Duodenal mucosa (tissue), 2 donors: ENCODE measurements at regions not wholly inside any gene's neighbourhood (a gene's known extent, or its start where the extent isn't known, plus 50 kb on each side); places are given as distances from the start of the nearest gene placed in this dataset.

Experiments
- H3K27ac ChIP-seq: one replicate; pipeline ENCODE4 v1.7.0; 2013; ENCODE audit warnings: low read depth, low read length
- H3K27me3 ChIP-seq, 2 donors: one replicate each; pipeline ENCODE4 v1.7.0; 2013; ENCODE audit warnings: low read length in 2 of 2, control low read depth in 1 of 2; ENCODE audit not compliant: insufficient read depth in 2 of 2, control insufficient read depth in 1 of 2
- H3K36me3 ChIP-seq, 2 donors: one replicate each; pipeline ENCODE4 v1.7.0; 2013; ENCODE audit warnings: low read length in 2 of 2, control low read depth in 1 of 2; ENCODE audit not compliant: insufficient read depth in 2 of 2, control insufficient read depth in 1 of 2
- H3K4me1 ChIP-seq, 2 donors: one replicate each; pipeline ENCODE4 v1.7.0; 2013; ENCODE audit warnings: low read length in 2 of 2, control low read depth in 1 of 2; ENCODE audit not compliant: insufficient read depth in 2 of 2, control insufficient read depth in 1 of 2
- H3K4me3 ChIP-seq, 2 donors: one replicate each; pipeline ENCODE4 v1.7.0; 2013; ENCODE audit warnings: low read length in 2 of 2, low read depth in 1 of 2
- H3K9ac ChIP-seq, 2 donors: one replicate each; pipeline ENCODE4 v1.7.0; 2013; ENCODE audit warnings: low read length in 2 of 2, low read depth in 1 of 2
- H3K9me3 ChIP-seq, 2 donors: one replicate each; pipeline ENCODE4 v1.7.0; 2013; ENCODE audit warnings: low read length in 2 of 2, control low read depth in 1 of 2; ENCODE audit not compliant: control insufficient read depth in 1 of 2

GRCh38 chr4:149269835-149270234 lies 545.8 kb downstream of the IQCM start:
- Histone ChIP-seq H3K4me3 (no peak overlapping the region), H3K4me1 (no peaks in the 10 kb centered on the region), H3K9me3 (no peaks in the 10 kb centered on the region), H3K9ac (no peak overlapping the region), H3K36me3 (no peaks in the 10 kb centered on the region), H3K27me3 (no peaks in the 10 kb centered on the region), H3K27ac (no peak overlapping the region)

DNA sequence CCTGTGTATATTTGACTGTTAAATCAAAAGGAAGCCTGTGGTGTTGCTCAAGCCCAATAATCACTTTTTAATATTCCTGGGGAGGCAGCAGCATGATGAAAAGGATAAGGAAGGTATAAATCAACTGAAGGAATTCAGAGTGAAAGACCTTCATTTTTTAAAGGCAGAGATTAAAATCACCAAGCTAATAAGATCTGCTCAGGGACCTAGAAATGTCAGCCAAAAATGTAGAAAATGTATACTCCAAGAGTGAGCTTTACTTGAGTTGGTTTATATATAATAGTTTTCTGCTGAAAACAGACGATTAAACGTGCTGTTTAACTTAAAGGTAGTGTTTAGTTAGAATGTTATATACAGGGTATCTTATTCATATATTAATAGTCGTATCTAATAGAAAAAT lies 549.3 kb downstream of the IQCM start:
- no peak overlapping the region for H3K9ac ChIP-seq
- no peak overlapping the region for H3K4me3 ChIP-seq
- H3K4me1 ChIP-seq = no peaks in the 10 kb centered on the region
- no peaks in the 10 kb centered on the region for H3K9me3 ChIP-seq
- H3K36me3 ChIP-seq = no peaks in the 10 kb centered on the region
- H3K27ac ChIP-seq = no peak overlapping the region
- H3K27me3 ChIP-seq = no peaks in the 10 kb centered on the region

- Histone ChIP-seq H3K4me3 (no peak overlapping the region), H3K27ac (no peak overlapping the region)
These were observed 550.0 kb downstream of the IQCM start for GRCh38 chr4:149265645-149266044.

GRCh38 chr4:149264093-149264733 lies 551.4 kb downstream of the IQCM start:
- Histone ChIP-seq H3K27ac (no peak overlapping the region), H3K27me3 (no peaks in the 10 kb centered on the region), H3K4me3 (no peak overlapping the region), H3K9me3 (no peaks in the 10 kb centered on the region), H3K36me3 (no peaks in the 10 kb centered on the region), H3K4me1 (no peaks in the 10 kb centered on the region), H3K9ac (no peak overlapping the region)

More at GRCh38 chr4:149265645-149266044, 550.0 kb downstream of the IQCM start:
- Histone ChIP-seq H3K9me3 (no peaks in the 10 kb centered on the region), H3K36me3 (no peaks in the 10 kb centered on the region), H3K27me3 (no peaks in the 10 kb centered on the region), H3K4me1 (no peaks in the 10 kb centered on the region), H3K9ac (no peak overlapping the region)

DNA sequence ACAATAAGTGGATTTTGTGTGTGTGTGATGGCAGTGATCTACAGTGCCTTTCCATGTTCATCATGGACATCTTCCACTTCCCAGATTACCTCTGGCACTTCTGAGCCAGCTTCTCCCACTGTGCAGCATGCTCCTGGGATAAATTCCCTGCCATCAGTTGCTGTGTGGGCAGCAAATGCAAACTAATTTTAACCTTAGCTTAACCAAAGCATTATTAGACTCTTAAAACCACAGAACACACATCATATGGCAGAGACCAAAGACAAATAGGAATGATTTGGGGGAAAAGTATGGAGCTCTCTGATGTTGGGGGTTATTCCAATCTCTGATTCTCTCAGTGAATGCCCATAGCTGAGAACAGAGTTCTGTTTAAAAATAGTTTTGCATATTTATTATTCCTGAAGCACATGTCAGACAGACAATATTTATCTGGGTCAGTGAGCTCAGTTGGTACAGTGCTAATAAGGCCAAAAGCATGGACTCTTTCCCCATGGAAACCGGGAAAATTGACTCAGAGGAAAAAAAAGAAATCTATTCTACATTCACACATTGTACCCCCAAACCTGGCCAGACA lies 567.4 kb downstream of the IQCM start:
- Histone ChIP-seq H3K36me3 (no peaks in the 10 kb centered on the region), H3K9me3 (no peaks in the 10 kb centered on the region), H3K4me3 (no peak overlapping the region), H3K4me1 (no peaks in the 10 kb centered on the region), H3K9ac (no peak overlapping the region), H3K27me3 (no peaks in the 10 kb centered on the region), H3K27ac (no peak overlapping the region)

GRCh38 chr4:149247164-149247563 lies 568.5 kb downstream of the IQCM start:
- no peaks in the 10 kb centered on the region for H3K36me3 ChIP-seq
- no peaks in the 10 kb centered on the region for H3K9me3 ChIP-seq
- no peaks in the 10 kb centered on the region for H3K27me3 ChIP-seq
- H3K9ac ChIP-seq = no peak overlapping the region
- H3K4me1 ChIP-seq = no peaks in the 10 kb centered on the region
- H3K4me3 ChIP-seq = no peak overlapping the region
- no peak overlapping the region for H3K27ac ChIP-seq

- Histone ChIP-seq H3K27ac (no peak overlapping the region), H3K4me3 (no peak overlapping the region), H3K9ac (no peak overlapping the region), H3K36me3 (no peaks in the 10 kb centered on the region), H3K27me3 (no peaks in the 10 kb centered on the region), H3K9me3 (no peaks in the 10 kb centered on the region), H3K4me1 (no peaks in the 10 kb centered on the region)
These were observed 570.3 kb downstream of the IQCM start for GRCh38 chr4:149245333-149245732.

DNA sequence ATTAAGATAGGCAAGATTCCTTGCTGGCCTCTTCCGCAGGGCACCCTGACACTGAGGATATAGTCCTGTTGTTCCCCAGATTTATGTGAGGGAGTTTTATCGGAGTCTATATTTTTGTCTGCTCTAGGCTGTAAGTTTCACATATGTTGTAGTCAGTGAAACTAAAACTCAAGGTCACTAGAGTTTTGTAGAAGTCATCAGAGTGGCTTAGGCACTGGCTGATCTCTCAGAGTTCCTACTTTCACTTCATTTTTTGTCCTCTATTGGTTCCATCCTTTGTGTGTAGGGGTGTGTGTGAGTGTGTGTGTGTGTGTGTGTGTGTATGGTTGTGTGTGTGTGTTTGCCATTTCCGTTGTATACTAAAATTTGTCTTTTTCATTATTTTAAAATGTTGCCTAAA lies 577.5 kb downstream of the IQCM start:
- Histone ChIP-seq H3K27ac (no peak overlapping the region), H3K36me3 (no peaks in the 10 kb centered on the region), H3K4me1 (no peaks in the 10 kb centered on the region), H3K4me3 (no peak overlapping the region), H3K27me3 (no peaks in the 10 kb centered on the region), H3K9ac (no peak overlapping the region), H3K9me3 (no peaks in the 10 kb centered on the region)

GRCh38 chr4:149234798-149235197 lies 580.8 kb downstream of the IQCM start:
- Histone ChIP-seq H3K4me3 (no peak overlapping the region), H3K4me1 (no peaks in the 10 kb centered on the region), H3K9ac (no peak overlapping the region), H3K27me3 (no peaks in the 10 kb centered on the region), H3K27ac (no peak overlapping the region), H3K36me3 (no peaks in the 10 kb centered on the region), H3K9me3 (no peaks in the 10 kb centered on the region)

DNA sequence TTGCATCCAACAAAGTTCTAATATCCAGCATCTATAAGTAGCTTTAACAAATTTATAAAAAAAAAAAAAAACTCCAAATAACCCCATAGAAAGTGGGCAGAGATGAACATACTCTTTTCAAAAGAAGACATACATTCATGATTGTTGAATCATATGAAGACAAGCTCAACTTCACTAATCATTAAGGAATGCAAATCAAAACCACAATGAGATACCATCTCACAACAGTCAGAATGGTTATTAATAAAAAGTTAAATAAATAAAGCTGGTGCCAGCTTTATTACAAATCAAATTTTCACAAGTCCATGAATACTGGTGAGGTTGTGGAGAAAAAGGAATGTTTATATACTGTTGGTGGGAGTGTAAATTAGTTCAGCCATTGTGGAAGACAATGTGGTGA lies 592.0 kb downstream of the IQCM start:
- H3K27me3 ChIP-seq = no peaks in the 10 kb centered on the region
- H3K9ac ChIP-seq = no peak overlapping the region
- H3K9me3 ChIP-seq = peaks cover 10 to 17% of the 10 kb centered on the region in 2 donors
- no peak overlapping the region for H3K4me3 ChIP-seq
- no peaks in the 10 kb centered on the region for H3K4me1 ChIP-seq
- H3K36me3 ChIP-seq = no peaks in the 10 kb centered on the region
- H3K27ac ChIP-seq = no peak overlapping the region
